ENCODE measurements at regions not wholly inside any gene's neighbourhood (a gene's known extent, or its start where the extent isn't known, plus 50 kb on each side); places are given as distances from the start of the nearest gene placed in this dataset.

DNA sequence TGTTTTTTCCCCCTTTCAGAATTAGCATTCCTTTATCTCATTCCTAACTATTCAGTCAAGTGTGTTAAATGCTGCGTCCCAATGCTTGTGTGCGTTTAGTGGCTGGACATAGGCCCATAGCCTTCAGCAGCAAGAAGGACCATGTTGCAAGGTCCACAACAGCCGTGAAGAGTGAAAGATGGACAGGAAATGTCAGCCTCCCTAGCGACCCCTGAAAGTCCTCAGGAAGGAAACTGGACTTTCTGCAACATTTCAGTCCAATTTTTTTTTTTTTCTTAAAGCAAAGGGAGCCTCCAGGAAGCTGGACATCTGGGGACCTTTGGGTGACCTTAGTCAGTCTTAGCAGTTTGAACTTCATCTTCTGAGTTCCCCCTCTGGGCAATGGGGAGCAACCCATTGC lies 550.7 kb upstream of the MGMT start:
- DNase-seq = no peak

DNA sequence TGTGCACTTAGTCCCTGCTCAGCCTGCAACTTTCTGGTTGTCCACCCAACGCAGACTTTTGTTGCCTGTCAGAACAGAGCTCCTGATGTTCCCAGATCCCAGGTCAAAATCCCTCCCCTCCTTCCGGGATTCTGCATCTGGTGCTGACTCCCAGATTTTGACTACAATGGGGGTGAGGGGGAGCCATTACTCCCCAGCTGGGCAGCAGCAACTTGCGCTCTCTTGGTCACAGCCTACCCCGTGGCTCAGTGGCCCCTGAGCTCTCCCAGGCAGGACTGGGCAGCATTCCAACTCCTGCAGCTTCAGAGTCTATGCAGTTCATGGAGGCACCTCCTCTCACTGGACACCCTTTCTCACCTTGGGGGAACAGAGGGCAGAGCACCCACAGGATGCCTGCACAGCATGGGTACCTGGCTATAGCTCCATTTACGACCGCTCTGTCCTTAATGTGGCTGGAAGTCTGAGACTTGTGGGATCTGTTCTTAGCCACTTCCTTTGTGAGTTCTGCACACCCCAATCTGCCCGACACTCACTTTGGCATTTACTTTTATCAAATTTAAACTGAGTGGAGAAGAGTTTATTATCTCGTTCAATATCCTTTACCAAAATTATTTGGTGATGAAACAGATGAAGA lies 545.5 kb upstream of the MGMT start:
- DNase-seq = no peak

DNA sequence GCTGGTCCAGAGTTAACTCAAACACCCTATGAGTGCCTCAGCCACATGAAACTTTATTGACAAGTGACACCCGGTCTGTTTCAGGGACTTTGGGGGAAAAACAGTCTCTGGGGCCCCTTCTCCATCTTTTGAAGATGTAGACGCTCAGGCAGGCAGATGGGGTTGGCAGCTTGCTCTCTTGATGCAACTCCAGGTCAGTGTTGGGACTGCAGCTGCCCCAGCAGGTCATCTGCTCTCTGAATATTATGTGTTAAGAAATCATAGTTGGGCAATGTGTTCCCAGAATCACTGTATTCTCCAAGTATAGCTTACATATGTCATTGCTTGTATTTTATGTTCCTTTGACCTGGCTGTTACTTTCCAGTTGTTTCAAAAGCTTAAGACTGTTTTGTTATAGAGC lies 544.9 kb upstream of the MGMT start:
- DNase-seq = no peak

DNA sequence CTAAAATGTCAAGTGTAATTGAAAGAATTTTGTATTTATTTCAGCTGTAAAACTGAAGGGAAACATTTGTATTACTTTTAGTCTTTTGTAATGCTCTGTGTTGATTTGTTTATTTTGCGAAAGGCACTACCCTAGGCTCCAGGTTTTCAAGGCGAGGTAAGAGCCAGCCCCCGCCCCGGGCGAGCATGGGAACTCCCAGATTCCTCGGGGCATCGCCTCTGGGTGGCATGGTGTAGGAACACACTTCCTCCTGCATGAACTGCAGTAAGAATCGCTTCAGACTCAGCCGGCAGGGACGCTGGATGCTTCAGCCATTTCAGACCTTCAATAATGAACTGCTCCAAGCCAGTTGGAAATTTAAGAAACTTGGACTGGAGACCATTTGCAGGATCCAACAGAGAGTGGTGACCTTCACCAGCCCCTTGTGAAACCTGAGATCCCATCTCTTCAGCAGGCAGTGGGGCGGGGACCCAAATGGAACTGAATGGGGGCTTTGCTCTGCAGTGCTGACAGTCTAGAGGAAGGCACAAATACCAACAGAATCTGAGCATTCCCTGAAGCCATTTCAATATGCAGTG lies 544.3 kb upstream of the MGMT start:
- DNase-seq = no peak

DNA sequence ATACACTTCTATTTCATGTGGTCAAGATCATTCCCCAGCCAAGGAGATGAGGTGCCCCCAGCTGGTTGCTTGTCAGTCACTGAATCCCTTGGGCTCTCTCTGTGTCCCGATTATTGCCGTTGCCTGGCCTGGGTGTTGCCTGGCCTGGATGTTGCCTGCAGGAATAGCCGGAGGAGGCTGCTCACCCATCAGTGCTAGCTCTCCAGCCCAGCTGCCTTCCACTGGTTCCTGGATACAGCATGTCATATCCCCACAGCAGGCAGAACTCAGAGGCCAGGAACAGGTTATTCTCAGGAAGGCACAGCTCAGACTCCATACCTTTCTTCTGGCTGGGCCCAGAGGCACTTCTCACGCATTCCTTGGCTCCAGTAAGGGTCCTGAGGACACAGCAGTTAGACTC lies 542.1 kb upstream of the MGMT start:
- DNase-seq = no peak

DNA sequence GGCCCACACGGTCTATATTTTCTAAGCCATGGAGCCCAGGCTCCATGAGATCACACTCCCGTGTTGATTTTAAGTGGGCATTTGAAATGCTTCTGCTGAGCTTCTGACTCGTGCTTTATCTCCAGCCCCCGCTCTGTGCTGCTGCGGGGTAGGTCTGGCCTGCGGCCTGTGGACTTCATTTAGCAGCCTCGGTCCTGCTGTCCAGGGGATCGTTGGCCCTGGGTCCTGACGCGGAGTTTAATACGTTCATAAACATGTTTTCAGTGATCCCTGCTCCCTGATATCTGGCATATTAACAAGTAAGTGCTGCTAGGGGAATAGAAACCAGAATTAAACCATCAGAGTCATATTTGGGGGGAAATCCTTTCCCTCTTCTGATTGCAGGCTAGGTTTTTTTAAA lies 540.3 kb upstream of the MGMT start:
- DNase-seq = no peak

DNA sequence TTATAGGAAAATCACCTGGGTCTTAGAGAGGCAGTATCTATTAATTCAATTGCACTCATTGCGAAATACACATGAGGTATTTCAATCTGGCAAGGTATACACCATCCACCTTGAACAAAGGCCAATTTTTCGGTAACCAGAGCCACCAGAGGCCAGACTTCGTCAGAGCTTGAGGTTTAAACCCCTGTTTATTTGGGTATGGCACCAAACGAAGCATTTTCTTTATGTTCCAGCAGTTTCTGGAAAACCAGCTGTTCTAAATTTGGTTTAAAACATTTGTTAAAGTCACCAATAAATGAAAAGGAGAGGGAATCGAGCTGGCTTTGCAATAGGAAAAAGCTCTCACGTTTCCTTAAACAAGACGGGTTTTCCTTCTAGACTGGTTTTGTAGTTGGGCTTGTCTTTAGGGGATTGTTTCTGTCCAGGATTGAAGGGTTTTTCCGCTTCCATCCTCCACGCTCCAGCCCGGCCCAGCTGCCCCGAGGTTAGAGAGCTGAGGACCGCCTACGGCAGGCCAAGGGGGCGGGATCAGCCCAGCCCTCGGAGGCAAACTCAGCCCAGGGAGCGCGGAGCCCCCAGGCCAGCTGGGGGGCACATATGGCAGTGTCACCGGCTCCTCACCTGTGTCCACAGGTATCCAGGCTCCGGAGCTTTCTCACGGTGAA lies 539.4 kb upstream of the MGMT start:
- no peak for DNase-seq

DNA sequence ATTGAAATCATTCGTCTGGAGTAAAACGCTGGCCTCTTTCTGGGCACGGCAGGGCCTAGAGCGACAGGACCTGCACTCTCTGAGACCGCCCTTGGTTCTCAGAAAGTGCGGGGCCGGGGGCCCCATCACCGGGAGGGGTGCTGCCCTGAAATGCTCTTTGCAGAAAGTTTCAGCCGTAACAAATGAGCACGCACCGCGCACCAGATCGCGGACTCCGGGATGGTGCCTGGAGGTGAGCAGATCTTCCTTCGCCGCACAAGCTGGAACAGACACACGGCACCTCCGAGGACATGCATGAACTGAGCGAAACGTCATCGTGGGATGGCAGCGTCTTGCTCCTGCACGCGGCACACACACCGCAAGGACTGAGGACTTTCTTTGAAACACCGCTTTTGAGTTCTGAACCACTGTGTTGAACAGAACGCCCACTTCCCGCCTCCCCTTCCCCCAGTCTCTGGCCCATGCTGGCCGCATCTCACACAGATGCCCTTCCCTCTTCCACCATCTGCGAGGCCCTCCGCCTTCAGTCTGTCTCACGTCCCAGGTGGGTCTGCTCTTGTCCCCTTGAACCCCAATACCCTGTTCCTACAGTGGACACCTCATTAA lies 538.7 kb upstream of the MGMT start:
- no peak for DNase-seq

DNA sequence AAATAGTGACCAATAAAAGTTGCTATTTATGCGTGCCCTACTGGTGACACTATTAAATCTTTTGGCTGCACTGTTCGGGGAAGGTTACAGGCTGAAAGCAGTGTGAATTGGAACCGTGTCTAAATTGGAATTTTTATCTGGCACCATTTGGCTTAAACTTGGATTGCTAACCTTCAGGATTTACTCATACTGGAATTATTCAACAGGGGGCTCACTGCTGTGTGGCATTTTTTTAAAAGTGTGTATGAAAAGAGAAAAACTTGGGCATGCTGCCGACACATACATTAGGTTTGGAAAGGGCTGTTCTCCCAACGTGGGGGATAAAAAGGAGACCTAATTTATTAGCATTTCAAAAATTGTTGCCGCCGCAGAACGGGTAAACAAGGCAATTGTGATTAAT lies 537.9 kb upstream of the MGMT start:
- no peak for DNase-seq

DNA sequence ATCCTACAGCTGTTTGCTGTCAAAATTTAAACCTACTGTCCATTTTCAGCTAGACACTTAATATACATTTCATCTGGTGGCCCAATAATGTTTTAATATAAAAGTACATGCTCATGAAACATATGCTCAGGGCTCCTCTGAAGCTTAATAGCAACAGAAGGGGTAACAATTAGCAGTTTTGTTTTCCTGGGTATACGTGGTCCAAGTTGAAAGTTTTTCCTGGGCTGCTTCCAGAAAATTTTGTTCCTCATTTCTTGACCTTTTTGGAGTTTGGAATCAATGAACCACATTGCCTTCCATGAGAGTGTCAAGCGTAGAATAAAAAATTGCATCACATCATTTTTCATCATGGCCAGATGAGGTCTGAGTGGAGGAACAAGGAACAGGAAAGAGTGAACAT lies 537.3 kb upstream of the MGMT start:
- no peak for DNase-seq

DNA sequence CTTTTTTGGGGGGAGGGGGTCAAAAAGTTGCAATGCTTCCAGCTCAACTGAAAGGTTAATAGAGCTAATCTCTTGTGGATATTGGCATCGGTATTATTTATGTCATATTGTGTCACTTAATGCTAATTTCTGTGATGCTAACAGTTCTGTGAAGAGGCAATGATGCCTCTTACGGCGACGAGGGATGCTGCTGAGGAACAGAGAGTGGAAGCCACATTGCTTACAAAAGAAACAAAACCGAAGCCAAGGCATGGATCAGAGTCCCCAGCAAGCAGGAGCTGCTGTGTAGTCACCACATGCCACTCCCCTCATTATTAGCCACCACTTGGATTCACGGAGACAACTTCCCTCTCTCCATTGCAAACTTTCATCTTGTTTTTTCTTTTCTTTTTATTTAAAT lies 536.5 kb upstream of the MGMT start:
- no peak for DNase-seq

DNA sequence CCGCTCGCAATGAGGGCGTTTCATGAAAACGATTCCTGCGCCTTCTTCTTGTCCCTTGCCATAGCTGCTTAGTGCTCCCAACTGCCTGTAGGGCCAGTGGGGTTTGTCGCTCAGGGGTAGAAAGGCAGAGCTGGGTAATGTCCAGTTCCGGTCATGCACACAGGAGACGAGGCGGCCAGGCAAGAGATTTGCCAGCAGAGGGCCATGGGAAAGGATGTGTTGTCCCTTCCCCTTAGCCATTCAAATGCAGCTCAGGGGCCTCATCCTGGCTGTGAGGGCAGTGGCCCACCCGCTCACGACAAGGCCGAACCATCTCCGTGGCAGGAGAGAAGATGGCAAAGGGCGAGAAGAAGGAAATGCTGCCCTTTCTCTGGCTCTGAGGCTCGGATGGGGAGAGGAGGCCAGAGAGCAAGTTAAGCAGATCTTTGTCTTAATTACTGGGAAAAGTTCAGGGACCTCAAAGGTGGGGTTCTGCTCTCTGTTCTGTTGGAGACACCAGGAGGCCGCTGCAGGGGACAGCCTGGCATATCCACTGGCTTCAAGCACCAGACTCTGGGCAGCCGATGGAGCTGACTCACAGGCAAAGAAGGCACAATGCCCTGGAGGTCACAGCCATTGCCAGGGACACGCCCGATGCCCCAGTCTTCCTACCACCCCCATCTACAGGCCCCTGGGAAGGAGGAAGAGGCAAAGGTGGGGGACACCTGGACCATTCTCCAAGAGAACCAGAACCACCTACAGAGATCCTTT lies 534.8 kb upstream of the MGMT start:
- DNase-seq = no peak

DNA sequence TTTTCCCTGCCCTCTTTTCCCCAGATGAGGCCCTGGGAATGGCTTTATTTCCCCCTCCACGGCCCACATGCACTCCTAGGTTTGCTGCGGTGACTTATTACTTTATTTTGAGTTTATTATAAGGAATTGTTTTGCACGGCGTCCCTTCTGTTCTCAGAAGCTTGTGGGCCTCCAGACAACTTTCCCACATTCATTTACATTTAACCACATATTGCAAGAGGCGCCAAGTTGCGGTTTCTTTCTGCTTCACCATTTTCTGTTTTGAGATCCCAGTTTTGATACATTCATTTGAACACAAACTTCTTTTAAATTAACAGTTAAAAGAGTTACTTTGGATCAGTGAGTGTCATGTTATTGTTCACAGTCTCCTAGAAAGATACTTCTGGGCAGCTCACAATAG lies 532.5 kb upstream of the MGMT start:
- no peak for DNase-seq

DNA sequence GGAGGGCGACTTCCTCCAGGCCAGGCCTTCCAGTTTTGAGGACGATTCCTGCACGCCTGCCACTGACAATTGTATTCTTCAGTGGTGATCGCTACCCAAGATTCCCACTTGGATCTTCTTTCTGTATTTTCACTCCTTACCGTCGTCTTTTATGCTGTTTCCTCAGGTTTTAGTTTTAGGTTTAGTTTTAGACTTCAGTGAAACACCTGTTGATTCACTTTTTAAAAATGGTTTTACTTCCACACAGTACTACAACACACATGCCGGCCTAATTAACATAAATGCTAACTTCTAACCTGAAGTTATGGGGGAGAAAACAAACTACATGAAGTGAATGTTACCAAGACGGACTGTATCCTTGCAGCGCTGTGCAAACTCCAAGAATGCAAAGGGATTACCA lies 530.6 kb upstream of the MGMT start:
- no peak for DNase-seq

DNA sequence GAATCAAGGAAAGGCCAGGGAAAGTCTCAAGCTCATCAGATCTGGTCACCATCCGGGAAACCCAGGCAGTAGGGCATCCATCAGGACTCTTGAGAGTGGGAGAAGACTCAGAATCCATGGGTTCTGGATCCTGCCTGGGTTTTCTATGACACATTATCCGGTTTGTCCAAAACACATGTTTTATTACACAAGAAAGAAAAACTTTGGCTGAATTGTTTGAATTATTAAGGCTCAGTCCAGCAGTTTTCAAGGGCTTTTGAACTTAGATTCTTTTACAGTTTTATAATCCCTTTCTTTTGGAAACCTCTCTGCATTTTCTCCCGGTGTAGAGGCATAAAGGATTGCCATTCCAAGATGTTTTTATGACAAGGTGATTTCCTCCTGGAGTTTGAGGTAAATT lies 528.5 kb upstream of the MGMT start:
- no peak for DNase-seq

DNA sequence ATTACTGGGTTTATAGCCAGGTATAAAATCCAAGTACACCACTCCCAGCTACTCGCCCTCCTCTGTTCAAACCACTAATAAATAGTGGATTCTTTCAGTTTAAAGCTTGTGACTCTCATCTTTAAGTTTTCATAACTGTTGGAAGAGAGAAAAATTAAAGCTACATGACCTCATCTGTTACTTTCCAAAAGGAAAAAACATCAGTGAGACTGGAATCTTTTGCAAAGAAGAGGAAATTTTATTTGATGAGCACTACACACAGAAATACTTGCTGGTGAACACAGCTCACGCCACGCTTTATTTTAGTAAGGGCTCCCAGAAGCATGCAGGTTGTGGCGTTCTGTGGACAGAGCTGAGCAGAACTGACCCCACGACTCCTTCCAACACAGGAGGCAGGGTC lies 527.0 kb upstream of the MGMT start:
- no peak for DNase-seq

DNA sequence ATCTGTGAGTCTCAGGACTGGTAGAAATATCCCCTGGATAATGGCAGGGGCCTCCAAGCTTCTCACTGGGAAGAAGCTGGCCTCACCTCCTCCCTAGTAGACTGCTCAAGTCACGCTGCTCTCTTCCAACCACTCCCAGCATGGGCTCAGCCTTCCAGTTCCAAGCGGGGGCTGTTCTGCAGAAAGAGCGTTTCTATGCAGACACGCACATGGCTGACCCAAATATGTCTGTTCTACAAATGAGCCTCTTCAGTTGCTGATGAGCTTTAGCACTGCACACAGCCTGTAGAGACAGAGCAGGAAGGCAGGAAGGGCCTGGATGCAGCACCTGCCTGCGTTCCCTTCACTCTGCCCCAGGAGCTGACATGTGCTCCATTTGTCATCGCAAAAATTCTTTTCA lies 523.9 kb upstream of the MGMT start:
- no peak for DNase-seq

DNA sequence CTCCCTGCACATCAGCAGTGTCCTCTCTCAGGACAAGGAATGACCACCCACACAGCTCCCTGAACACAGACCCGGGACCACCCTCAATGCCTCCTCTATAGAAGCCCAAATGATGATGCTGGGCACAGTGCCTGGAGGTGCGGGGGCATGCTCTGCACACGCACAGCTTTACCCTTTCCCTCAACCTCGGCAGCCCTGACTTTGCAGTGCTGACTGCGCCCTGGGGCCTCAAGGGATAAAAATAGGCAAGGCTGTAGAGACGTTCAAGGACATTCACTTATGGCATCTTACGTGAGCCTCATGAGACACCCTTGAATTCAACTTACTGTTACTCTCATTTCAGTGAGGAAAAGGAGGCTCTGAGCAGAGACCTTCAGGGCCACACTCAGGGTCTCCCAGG lies 521.6 kb upstream of the MGMT start:
- no peak for DNase-seq

DNA sequence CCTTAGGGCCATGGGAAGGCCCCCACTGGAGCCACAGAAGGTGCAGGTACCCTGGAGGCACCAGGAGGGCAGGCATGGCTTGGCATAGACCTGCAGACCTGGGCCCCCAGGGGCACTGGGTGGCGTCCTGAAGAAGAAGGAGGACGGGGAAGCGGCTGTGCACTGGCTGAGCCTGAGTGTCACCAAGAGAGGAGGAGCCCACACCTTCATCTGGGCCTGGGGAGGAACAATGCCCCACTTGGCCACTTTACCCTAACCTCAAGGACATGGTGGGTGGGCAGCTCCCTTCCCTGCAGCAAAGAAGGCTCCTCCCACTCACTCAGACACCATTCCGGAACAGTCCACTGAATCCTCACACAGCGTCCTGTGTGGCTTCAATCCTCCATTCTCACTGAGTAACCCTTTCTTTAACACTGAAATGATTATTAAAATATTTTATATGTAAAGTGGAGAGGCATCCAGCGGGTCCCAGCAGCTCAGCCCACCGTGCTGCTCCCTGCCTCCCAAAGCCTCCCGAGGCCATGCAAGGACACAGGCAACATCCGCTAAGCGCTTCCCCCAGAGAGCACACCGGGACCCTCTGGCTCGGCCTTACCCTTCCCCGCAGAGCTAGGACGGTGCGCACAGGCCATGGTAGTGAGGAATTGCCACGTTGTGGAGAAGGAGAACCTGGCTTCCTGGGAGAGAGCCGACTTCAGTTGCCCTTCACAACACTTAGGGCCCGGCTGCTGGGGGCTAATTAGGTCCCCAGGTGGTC lies 516.7 kb upstream of the MGMT start:
- no peak for DNase-seq

DNA sequence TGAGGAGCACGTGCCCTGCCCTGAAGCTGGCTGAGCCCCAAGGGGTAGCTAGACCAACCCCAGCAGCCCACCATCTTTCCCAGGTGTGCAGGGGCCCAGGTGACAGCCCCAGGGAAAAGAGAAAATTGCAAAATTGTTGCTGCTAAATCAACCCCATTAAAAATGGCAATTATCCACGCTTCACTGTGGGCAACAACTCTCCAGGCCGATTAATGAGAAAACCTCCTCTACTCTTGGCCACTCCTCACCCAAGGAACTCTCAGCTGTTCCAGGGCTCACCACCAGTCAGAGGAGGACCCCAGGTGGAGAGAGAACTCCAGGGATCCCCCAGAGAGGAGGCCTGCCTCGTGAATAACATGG lies 516.1 kb upstream of the MGMT start:
- no peak for DNase-seq

DNA sequence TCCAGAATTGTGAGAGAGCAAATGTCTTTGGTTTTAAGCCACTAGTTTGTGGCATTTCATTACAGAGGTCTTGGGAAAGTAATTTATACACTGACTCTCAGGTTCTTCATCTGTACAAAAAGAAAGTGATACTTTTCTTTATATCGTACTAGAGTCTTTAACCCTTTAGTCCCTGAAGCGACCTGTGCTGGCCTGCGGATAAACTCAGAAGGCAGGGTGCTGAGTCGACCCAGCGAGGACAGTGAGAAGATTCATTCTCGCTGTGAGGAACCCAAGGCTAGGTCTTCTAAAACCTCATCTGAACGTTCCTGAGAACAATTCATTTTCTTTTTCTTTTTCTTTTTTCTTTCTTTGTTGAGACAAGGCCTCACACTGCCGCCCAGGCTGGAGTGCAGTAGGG lies 514.2 kb upstream of the MGMT start:
- no peak for DNase-seq

DNA sequence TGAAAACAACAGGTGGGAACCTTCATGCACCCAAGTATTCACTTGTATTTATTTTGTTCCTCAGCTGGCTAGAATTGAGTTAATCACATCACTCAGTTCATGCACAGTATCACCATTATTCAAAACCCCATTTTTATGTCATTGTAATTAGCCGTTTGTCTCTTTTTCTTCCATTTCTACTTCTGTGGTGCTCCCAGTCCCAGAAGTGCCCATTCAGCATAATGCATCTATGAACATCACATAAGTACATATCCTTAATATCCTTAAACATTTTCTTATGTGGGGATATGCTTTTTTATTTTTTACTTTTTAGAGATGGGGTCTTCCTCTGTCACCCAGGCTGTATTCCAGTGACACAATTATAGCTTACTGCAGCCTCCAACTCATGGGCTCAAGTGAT lies 510.9 kb upstream of the MGMT start:
- DNase-seq = no peak

DNA sequence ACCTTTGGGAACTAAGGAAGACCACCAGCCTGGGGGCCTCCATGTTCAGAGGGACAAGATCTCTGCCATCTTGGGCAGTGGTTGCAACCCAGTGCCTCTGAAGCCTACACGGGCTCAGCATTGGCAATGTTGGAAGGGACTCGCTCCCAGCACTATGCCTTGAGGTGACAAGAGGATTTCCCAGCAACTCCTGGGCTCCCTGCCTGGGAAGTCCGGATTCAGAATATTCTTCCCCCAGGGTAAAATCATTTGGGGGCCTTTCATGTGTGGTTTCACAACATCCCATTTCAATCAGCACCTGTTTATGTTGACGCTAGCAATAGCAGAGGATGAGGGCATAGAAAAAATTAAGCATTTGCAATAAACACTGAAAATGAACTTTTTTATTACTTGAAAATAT lies 509.8 kb upstream of the MGMT start:
- DNase-seq = no peak
